ENCODE measurements at regions not wholly inside any gene's neighbourhood (a gene's known extent, or its start where the extent isn't known, plus 50 kb on each side); places are given as distances from the start of the nearest gene placed in this dataset.

GRCh38 chr6:167407239-167408064 is 82.6 kb downstream of the TTLL2 start:
- DNase-seq (ENCODE audit: insufficient read length, low spot score) (no peak), FAIRE-seq (no peak)
- TF ChIP-seq SPI1 (IDR thresholded peaks at IDR 0.05; ENCODE audit: low read depth, low read length) (no peak), POLR2A (IDR thresholded peaks at IDR 0.05; ENCODE audit: low read depth, low read length) (no peak), PAX5 (IDR thresholded peaks at IDR 0.05; ENCODE audit: insufficient read depth, low read length, severe bottlenecking) (no peak), POLR2AphosphoS5 (IDR thresholded peaks at IDR 0.05; ENCODE audit: low read depth, low read length) (no peak), TAF1 (IDR thresholded peaks at IDR 0.05; ENCODE audit: low read depth, low read length) (no peak)

GRCh38 chr6:167408235-167408869 is 83.5 kb downstream of the TTLL2 start:
- no peak for DNase-seq (ENCODE audit: insufficient read length, low spot score)
- TF ChIP-seq POLR2A (IDR thresholded peaks at IDR 0.05; ENCODE audit: low read depth, low read length): no peak
- peak; percentile 20 for FAIRE-seq

GRCh38 chr6:167409079-167409478 is 84.2 kb downstream of the TTLL2 start:
- FAIRE-seq: no peak
- no peak for TF ChIP-seq POLR2A (IDR thresholded peaks at IDR 0.05; ENCODE audit: low read depth, low read length)
- TF ChIP-seq POU2F2 (IDR thresholded peaks at IDR 0.05; ENCODE audit: low read depth, low read length): no peak
- no peak for TF ChIP-seq PAX5 (IDR thresholded peaks at IDR 0.05; ENCODE audit: insufficient read depth, low read length, severe bottlenecking)
- no peak for TF ChIP-seq POLR2AphosphoS5 (IDR thresholded peaks at IDR 0.05; ENCODE audit: low read depth, low read length)
- no peak for TF ChIP-seq SPI1 (IDR thresholded peaks at IDR 0.05; ENCODE audit: low read depth, low read length)
- TF ChIP-seq TAF1 (IDR thresholded peaks at IDR 0.05; ENCODE audit: low read depth, low read length): no peak
- no peak for DNase-seq (ENCODE audit: insufficient read length, low spot score)

- FAIRE-seq (no peak), DNase-seq (ENCODE audit: insufficient read length, low spot score) (no peak)
Measured at GRCh38 chr6:167409694-167410093, 84.8 kb downstream of the TTLL2 start.

GRCh38 chr6:167410462-167410861 is 85.6 kb downstream of the TTLL2 start:
- FAIRE-seq (no peak), DNase-seq (ENCODE audit: insufficient read length, low spot score) (no peak)
- TF ChIP-seq TAF1 (IDR thresholded peaks at IDR 0.05; ENCODE audit: low read depth, low read length): no peak
- TF ChIP-seq SPI1 (IDR thresholded peaks at IDR 0.05; ENCODE audit: low read depth, low read length): no peak
- no peak for TF ChIP-seq POLR2AphosphoS5 (IDR thresholded peaks at IDR 0.05; ENCODE audit: low read depth, low read length)
- TF ChIP-seq PAX5 (IDR thresholded peaks at IDR 0.05; ENCODE audit: insufficient read depth, low read length, severe bottlenecking): no peak
- no peak for TF ChIP-seq POLR2A (IDR thresholded peaks at IDR 0.05; ENCODE audit: low read depth, low read length)
- no peak for TF ChIP-seq POU2F2 (IDR thresholded peaks at IDR 0.05; ENCODE audit: low read depth, low read length)

More at GRCh38 chr6:167409694-167410093, 84.8 kb downstream of the TTLL2 start:
- TF ChIP-seq TAF1 (IDR thresholded peaks at IDR 0.05; ENCODE audit: low read depth, low read length): no peak
- no peak for TF ChIP-seq PAX5 (IDR thresholded peaks at IDR 0.05; ENCODE audit: insufficient read depth, low read length, severe bottlenecking)
- no peak for TF ChIP-seq POLR2AphosphoS5 (IDR thresholded peaks at IDR 0.05; ENCODE audit: low read depth, low read length)
- no peak for TF ChIP-seq SPI1 (IDR thresholded peaks at IDR 0.05; ENCODE audit: low read depth, low read length)
- TF ChIP-seq POU2F2 (IDR thresholded peaks at IDR 0.05; ENCODE audit: low read depth, low read length): no peak
- TF ChIP-seq POLR2A (IDR thresholded peaks at IDR 0.05; ENCODE audit: low read depth, low read length): no peak

GRCh38 chr6:167412506-167412905 is 87.6 kb downstream of the TTLL2 start:
- DNase-seq (ENCODE audit: insufficient read length, low spot score) (no peak), FAIRE-seq (no peak)
- TF ChIP-seq SPI1 (IDR thresholded peaks at IDR 0.05; ENCODE audit: low read depth, low read length) (no peak), POLR2AphosphoS5 (IDR thresholded peaks at IDR 0.05; ENCODE audit: low read depth, low read length) (no peak), POU2F2 (IDR thresholded peaks at IDR 0.05; ENCODE audit: low read depth, low read length) (no peak), PAX5 (IDR thresholded peaks at IDR 0.05; ENCODE audit: insufficient read depth, low read length, severe bottlenecking) (no peak), TAF1 (IDR thresholded peaks at IDR 0.05; ENCODE audit: low read depth, low read length) (no peak), POLR2A (IDR thresholded peaks at IDR 0.05; ENCODE audit: low read depth, low read length) (no peak)

- TF ChIP-seq POU2F2 (IDR thresholded peaks at IDR 0.05; ENCODE audit: low read depth, low read length) (no peak), PAX5 (IDR thresholded peaks at IDR 0.05; ENCODE audit: insufficient read depth, low read length, severe bottlenecking) (no peak), POLR2AphosphoS5 (IDR thresholded peaks at IDR 0.05; ENCODE audit: low read depth, low read length) (no peak), SPI1 (IDR thresholded peaks at IDR 0.05; ENCODE audit: low read depth, low read length) (no peak), TAF1 (IDR thresholded peaks at IDR 0.05; ENCODE audit: low read depth, low read length) (no peak), POLR2A (IDR thresholded peaks at IDR 0.05; ENCODE audit: low read depth, low read length) (no peak)
- DNase-seq (ENCODE audit: insufficient read length, low spot score) (no peak), FAIRE-seq (no peak)
Measured at GRCh38 chr6:167415441-167415961, 90.6 kb downstream of the TTLL2 start.

GRCh38 chr6:167416676-167417430 is 92.0 kb downstream of the TTLL2 start:
- DNase-seq (ENCODE audit: insufficient read length, low spot score): no peak
- FAIRE-seq: no peak
- no peak for TF ChIP-seq POLR2AphosphoS5 (IDR thresholded peaks at IDR 0.05; ENCODE audit: low read depth, low read length)
- TF ChIP-seq POU2F2 (IDR thresholded peaks at IDR 0.05; ENCODE audit: low read depth, low read length): no peak
- no peak for TF ChIP-seq SPI1 (IDR thresholded peaks at IDR 0.05; ENCODE audit: low read depth, low read length)
- TF ChIP-seq TAF1 (IDR thresholded peaks at IDR 0.05; ENCODE audit: low read depth, low read length): no peak
- TF ChIP-seq POLR2A (IDR thresholded peaks at IDR 0.05; ENCODE audit: low read depth, low read length): no peak
- no peak for TF ChIP-seq PAX5 (IDR thresholded peaks at IDR 0.05; ENCODE audit: insufficient read depth, low read length, severe bottlenecking)

GRCh38 chr6:167420177-167420576 is 95.3 kb downstream of the TTLL2 start:
- no peak for FAIRE-seq
- DNase-seq (ENCODE audit: insufficient read length, low spot score): no peak
- no peak for TF ChIP-seq PAX5 (IDR thresholded peaks at IDR 0.05; ENCODE audit: insufficient read depth, low read length, severe bottlenecking)
- TF ChIP-seq POLR2AphosphoS5 (IDR thresholded peaks at IDR 0.05; ENCODE audit: low read depth, low read length): no peak
- no peak for TF ChIP-seq TAF1 (IDR thresholded peaks at IDR 0.05; ENCODE audit: low read depth, low read length)
- TF ChIP-seq POU2F2 (IDR thresholded peaks at IDR 0.05; ENCODE audit: low read depth, low read length): no peak
- no peak for TF ChIP-seq SPI1 (IDR thresholded peaks at IDR 0.05; ENCODE audit: low read depth, low read length)
- no peak for TF ChIP-seq POLR2A (IDR thresholded peaks at IDR 0.05; ENCODE audit: low read depth, low read length)
